Gastroesophageal sphincter (tissue), 4 donors: ENCODE measurements at regions not wholly inside any gene's neighbourhood (a gene's known extent, or its start where the extent isn't known, plus 50 kb on each side); places are given as distances from the start of the nearest gene placed in this dataset.

Experiments used
- ATAC-seq: fragments of 150-250 bp; one replicate; pipeline ENCODE4 v1.9.1; 2016; ENCODE audit warnings: mild to moderate bottlenecking, moderate library complexity
- H3K27ac ChIP-seq, 4 donors: fragments of 200-600 bp; sonication (generic) in 3 of 4; 1 replicate in 3 of 4; 2 replicates in 1 of 4; pipeline ENCODE4 v1.5.1; 2016 to 2019
- H3K27me3 ChIP-seq: fragments of 200-600 bp; sonication (generic); one replicate; pipeline ENCODE4 v1.5.1; 2019
- H3K36me3 ChIP-seq, 2 donors: fragments of 200-600 bp; sonication (generic); one replicate each; pipeline ENCODE4 v1.5.1; 2019; ENCODE audit warnings: control low read depth in 1 of 2
- H3K4me1 ChIP-seq, 3 donors: fragments of 200-600 bp; sonication (generic); 1 replicate in 2 of 3; 2 replicates in 1 of 3; pipeline ENCODE4 v1.5.1; 2016 to 2019; ENCODE audit warnings: control low read depth in 2 of 3
- H3K4me3 ChIP-seq, 2 donors: fragments of 200-600 bp; sonication (generic); one replicate each; pipeline ENCODE4 v1.5.1; 2019; ENCODE audit warnings: mild to moderate bottlenecking in 1 of 2, moderate library complexity in 1 of 2
- H3K9me3 ChIP-seq, 3 donors: fragments of 200-600 bp; sonication (generic); one replicate each; pipeline ENCODE4 v1.5.1; 2017 to 2019; ENCODE audit warnings: control low read depth in 2 of 3
- EP300 ChIP-seq: sonication (generic); formaldehyde crosslinking; IDR thresholded peaks from one replicate; pipeline ENCODE4 v1.6.1; 2017; ENCODE audit warnings: antibody characterized with exemption, mild to moderate bottlenecking
- POLR2A ChIP-seq, 2 donors: fragments of 450-650 bp; IDR thresholded peaks; one replicate each; pipeline ENCODE4 v1.6.1; 2017; ENCODE audit warnings: antibody characterized with exemption in 2 of 2, mild to moderate bottlenecking in 2 of 2, moderate library complexity in 1 of 2
- POLR2AphosphoS5 ChIP-seq: sonication (generic); formaldehyde crosslinking; IDR thresholded peaks from one replicate; pipeline ENCODE4 v1.6.1; 2017; ENCODE audit warnings: antibody characterized with exemption
- WGBS, 2 donors: methylation state at CpG; one replicate each; pipeline ENCODE4 v1.1.5; 2018; ENCODE audit warnings: low coverage in 1 of 2; 5-methylcytosine and 5-hydroxymethylcytosine counted together
- TF ChIP-seq, protein P1 (sequence below), 4 experiments: fragments of 200-600 bp in 2 of 4; fragments of 450-650 bp in 2 of 4; sonication (generic) in 1 of 4; IDR thresholded peaks; one replicate each; pipeline ENCODE4 v1.5.1; 2017 to 2019; ENCODE audit warnings: antibody characterized with exemption in 4 of 4, mild to moderate bottlenecking in 2 of 4, moderate library complexity in 2 of 4

GRCh38 chr7:33813331-33813730 lies 92.0 kb upstream of the BMPER start:
- no peaks in the 10 kb centered on the region for H3K27me3 ChIP-seq
- WGBS, 2 donors, result 80 to 82% methylated on average over 3 to 4 of the region's 4 CpGs
- H3K4me1 ChIP-seq, result peaks cover 0 to 3% (median 0%) of the 10 kb centered on the region in 3 donors

GRCh38 chr7:33814400-33814799 lies 90.9 kb upstream of the BMPER start:
- 61 to 69% methylated on average over 6 of the region's 6 CpGs for WGBS, 2 donors
- no peak for TF ChIP-seq EP300
- TF ChIP-seq, protein P1, sequence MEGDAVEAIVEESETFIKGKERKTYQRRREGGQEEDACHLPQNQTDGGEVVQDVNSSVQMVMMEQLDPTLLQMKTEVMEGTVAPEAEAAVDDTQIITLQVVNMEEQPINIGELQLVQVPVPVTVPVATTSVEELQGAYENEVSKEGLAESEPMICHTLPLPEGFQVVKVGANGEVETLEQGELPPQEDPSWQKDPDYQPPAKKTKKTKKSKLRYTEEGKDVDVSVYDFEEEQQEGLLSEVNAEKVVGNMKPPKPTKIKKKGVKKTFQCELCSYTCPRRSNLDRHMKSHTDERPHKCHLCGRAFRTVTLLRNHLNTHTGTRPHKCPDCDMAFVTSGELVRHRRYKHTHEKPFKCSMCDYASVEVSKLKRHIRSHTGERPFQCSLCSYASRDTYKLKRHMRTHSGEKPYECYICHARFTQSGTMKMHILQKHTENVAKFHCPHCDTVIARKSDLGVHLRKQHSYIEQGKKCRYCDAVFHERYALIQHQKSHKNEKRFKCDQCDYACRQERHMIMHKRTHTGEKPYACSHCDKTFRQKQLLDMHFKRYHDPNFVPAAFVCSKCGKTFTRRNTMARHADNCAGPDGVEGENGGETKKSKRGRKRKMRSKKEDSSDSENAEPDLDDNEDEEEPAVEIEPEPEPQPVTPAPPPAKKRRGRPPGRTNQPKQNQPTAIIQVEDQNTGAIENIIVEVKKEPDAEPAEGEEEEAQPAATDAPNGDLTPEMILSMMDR (IDR thresholded peaks at IDR 0.05), result no peak
- no peak for TF ChIP-seq POLR2AphosphoS5
- no peak for TF ChIP-seq POLR2A (IDR thresholded peaks at IDR 0.05)
- H3K36me3 ChIP-seq, result no peaks in the 10 kb centered on the region
- H3K27ac ChIP-seq, result no peak overlapping the region
- H3K9me3 ChIP-seq, result peaks cover 0 to 2% (median 0%) of the 10 kb centered on the region in 3 donors
- H3K27me3 ChIP-seq, result no peaks in the 10 kb centered on the region
- no peaks in the 10 kb centered on the region for H3K4me1 ChIP-seq
- peak overlapping the region in 1 of 2 donors; percentile 10 for H3K4me3 ChIP-seq
- ATAC-seq, result no peak

More at GRCh38 chr7:33813331-33813730, 92.0 kb upstream of the BMPER start:
- Histone ChIP-seq H3K27ac (no peak overlapping the region), H3K36me3 (no peaks in the 10 kb centered on the region), H3K4me3 (no peak overlapping the region), H3K9me3 (no peaks in the 10 kb centered on the region)
- TF ChIP-seq, protein P1 (IDR thresholded peaks at IDR 0.05), result no peak
- TF ChIP-seq EP300 (no peak), POLR2AphosphoS5 (no peak), POLR2A (IDR thresholded peaks at IDR 0.05) (no peak)
- ATAC-seq, result no peak

DNA sequence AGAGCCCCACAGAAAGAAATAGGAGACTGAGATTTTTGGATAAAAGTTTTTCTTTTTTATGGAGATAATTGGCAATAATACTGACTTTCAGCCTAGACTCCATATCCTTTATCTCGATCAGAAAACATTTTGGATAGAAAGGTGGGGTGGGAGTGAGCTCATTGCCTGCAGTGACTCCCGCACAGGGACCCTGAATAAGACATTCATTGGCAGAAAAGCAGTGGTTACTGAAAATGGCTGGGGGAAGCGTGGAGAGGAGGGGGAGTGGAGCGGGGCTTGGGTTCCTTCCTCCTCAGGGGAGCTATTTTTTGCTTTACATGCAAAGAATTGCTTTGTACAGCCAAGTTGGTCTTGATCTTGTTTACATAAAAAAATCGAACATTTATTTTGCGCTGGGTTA lies 90.4 kb upstream of the BMPER start:
- peak overlapping the region in 1 of 2 donors; percentile 10 for H3K4me3 ChIP-seq
- ATAC-seq, result no peak

DNA sequence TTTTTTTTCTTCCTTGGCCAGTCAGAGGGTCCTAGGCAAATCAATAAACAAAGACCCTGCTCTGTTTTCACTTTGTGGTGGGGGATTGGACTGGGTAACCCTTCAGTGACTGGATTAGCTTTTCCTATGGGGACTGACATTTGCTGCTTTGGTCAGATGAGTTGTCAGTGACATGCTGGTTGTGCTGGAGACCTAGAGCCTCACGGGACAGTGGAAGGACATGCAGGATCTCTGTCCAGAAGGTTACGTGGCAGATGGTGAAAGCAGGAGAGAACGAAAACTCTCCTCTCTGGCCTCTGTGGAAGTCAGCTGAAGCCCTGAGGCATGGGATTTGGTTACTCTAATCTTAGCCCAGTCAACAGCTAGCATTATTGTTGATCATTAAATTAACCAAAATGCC lies 90.0 kb upstream of the BMPER start:
- Histone ChIP-seq H3K4me1 (no peaks in the 10 kb centered on the region), H3K4me3 (peak overlapping the region in 1 of 2 donors; percentile 10), H3K27ac (peak overlapping the region in 1 of 4 donors; percentile 8), H3K9me3 (peaks cover 0 to 7% (median 0%) of the 10 kb centered on the region in 3 donors), H3K27me3 (no peaks in the 10 kb centered on the region), H3K36me3 (no peaks in the 10 kb centered on the region)
- 82% methylated on average over 3 of the region's 3 CpGs; no CpG with 5 or more reads in 1 of the 2 donors for WGBS, 2 donors
- TF ChIP-seq EP300 (no peak), POLR2AphosphoS5 (no peak), POLR2A (IDR thresholded peaks at IDR 0.05) (no peak)
- TF ChIP-seq, protein P1 (IDR thresholded peaks at IDR 0.05), result no peak
- no peak for ATAC-seq

More for the DNA sequence above, 90.4 kb upstream of the BMPER start:
- H3K27ac ChIP-seq, result peak overlapping the region in 1 of 4 donors; percentile 8
- H3K27me3 ChIP-seq, result no peaks in the 10 kb centered on the region
- no peak for TF ChIP-seq POLR2AphosphoS5
- no peak for TF ChIP-seq EP300
- TF ChIP-seq POLR2A (IDR thresholded peaks at IDR 0.05), result no peak
- TF ChIP-seq, protein P1 (IDR thresholded peaks at IDR 0.05), result no peak
- no peaks in the 10 kb centered on the region for H3K4me1 ChIP-seq
- H3K36me3 ChIP-seq, result no peaks in the 10 kb centered on the region
- H3K9me3 ChIP-seq, result peaks cover 0 to 7% (median 0%) of the 10 kb centered on the region in 3 donors
- 50 to 63% methylated on average over 5 to 6 of the region's 6 CpGs for WGBS, 2 donors

GRCh38 chr7:33816106-33816505 lies 89.2 kb upstream of the BMPER start:
- H3K4me1 ChIP-seq, result no peaks in the 10 kb centered on the region
- H3K4me3 ChIP-seq, result no peak overlapping the region
- TF ChIP-seq POLR2A (IDR thresholded peaks at IDR 0.05) (no peak), POLR2AphosphoS5 (no peak), EP300 (no peak)
- TF ChIP-seq, protein P1 (IDR thresholded peaks at IDR 0.05), result no peak
- no peaks in the 10 kb centered on the region for H3K36me3 ChIP-seq
- H3K27ac ChIP-seq, result no peak overlapping the region
- no peaks in the 10 kb centered on the region for H3K27me3 ChIP-seq
- no peak for ATAC-seq
- H3K9me3 ChIP-seq, result peaks cover 0 to 7% (median 0%) of the 10 kb centered on the region in 3 donors
